Trophoblast cell (in vitro differentiated cells and primary cell): ENCODE measurements at regions not wholly inside any gene's neighbourhood (a gene's known extent, or its start where the extent isn't known, plus 50 kb on each side); places are given as distances from the start of the nearest gene placed in this dataset.

Experiments used
- DNase-seq, 2 donors: peaks; one replicate each; pipeline ENCODE4 v3.0.0-alpha.2; 2016
- H2AFZ ChIP-seq: 2 replicates; pipeline ENCODE4 v1.6.1; 2013; ENCODE audit warnings: low read length, moderate library complexity, mild to moderate bottlenecking; ENCODE audit not compliant: insufficient read depth, poor library complexity
- H2AK5ac ChIP-seq: 2 replicates; pipeline ENCODE4 v1.6.1; 2013; ENCODE audit warnings: mild to moderate bottlenecking, low read length
- H2BK120ac ChIP-seq: 2 replicates; pipeline ENCODE4 v1.6.1; 2013; ENCODE audit warnings: low read length, mild to moderate bottlenecking, moderate library complexity; ENCODE audit not compliant: insufficient read depth, poor library complexity
- H2BK12ac ChIP-seq: 2 replicates; pipeline ENCODE4 v1.6.1; 2013; ENCODE audit warnings: mild to moderate bottlenecking, low read length, moderate library complexity
- H2BK5ac ChIP-seq: 2 replicates; pipeline ENCODE4 v1.6.1; 2013; ENCODE audit warnings: low read length, low read depth, moderate library complexity, mild to moderate bottlenecking; ENCODE audit not compliant: poor library complexity
- H3K14ac ChIP-seq: 2 replicates; pipeline ENCODE4 v1.6.1; 2013; ENCODE audit warnings: mild to moderate bottlenecking, low read length
- H3K18ac ChIP-seq: 2 replicates; pipeline ENCODE4 v1.6.1; 2013; ENCODE audit warnings: mild to moderate bottlenecking, low read length
- H3K23ac ChIP-seq: 2 replicates; pipeline ENCODE4 v1.6.1; 2013; ENCODE audit warnings: low read length
- H3K27ac ChIP-seq: 2 replicates; pipeline ENCODE4 v1.5.1; 2013; ENCODE audit warnings: low read depth, mild to moderate bottlenecking, inconsistent platforms, low read length, moderate library complexity
- H3K27me3 ChIP-seq: 2 replicates; pipeline ENCODE4 v1.6.1; 2013; ENCODE audit warnings: inconsistent platforms, mild to moderate bottlenecking, low read length, moderate library complexity; ENCODE audit not compliant: insufficient read depth
- H3K36me3 ChIP-seq, 2 experiments: 1 replicate in 1 of 2; 2 replicates in 1 of 2; pipeline ENCODE4 v1.6.1; 2013; ENCODE audit warnings: low read length in 2 of 2, mild to moderate bottlenecking in 2 of 2, moderate library complexity in 1 of 2; ENCODE audit not compliant: insufficient read depth in 2 of 2, control insufficient read depth in 1 of 2
- H3K4ac ChIP-seq: 2 replicates; pipeline ENCODE4 v1.6.1; 2013; ENCODE audit warnings: low read depth, mild to moderate bottlenecking, low read length, moderate library complexity
- H3K4me1 ChIP-seq, 2 experiments: 1 replicate in 1 of 2; 2 replicates in 1 of 2; pipeline ENCODE4 v1.6.1; 2013; ENCODE audit warnings: low read length in 2 of 2, mild to moderate bottlenecking in 2 of 2, moderate library complexity in 1 of 2; ENCODE audit not compliant: insufficient read depth in 2 of 2, control insufficient read depth in 1 of 2
- H3K4me2 ChIP-seq: 2 replicates; pipeline ENCODE4 v1.6.1; 2013; ENCODE audit warnings: inconsistent platforms, mild to moderate bottlenecking, low read length, moderate library complexity
- H3K4me3 ChIP-seq: 2 replicates; pipeline ENCODE4 v1.5.1; 2013; ENCODE audit warnings: mild to moderate bottlenecking, low read depth, low read length, inconsistent platforms
- H3K79me1 ChIP-seq: one replicate; pipeline ENCODE4 v1.6.1; 2013; ENCODE audit warnings: low read length
- H3K79me2 ChIP-seq: 2 replicates; pipeline ENCODE4 v1.6.1; 2013; ENCODE audit warnings: low read length, mild to moderate bottlenecking; ENCODE audit not compliant: control insufficient read depth, insufficient read depth, poor library complexity
- H3K9ac ChIP-seq: 2 replicates; pipeline ENCODE4 v1.6.1; 2013; ENCODE audit warnings: mild to moderate bottlenecking, low read length
- H3K9me3 ChIP-seq: 2 replicates; pipeline ENCODE4 v1.6.1; 2013; ENCODE audit warnings: low read depth, mild to moderate bottlenecking, control low read depth, inconsistent platforms, low read length; ENCODE audit not compliant: insufficient read depth
- H4K12ac ChIP-seq: 2 replicates; pipeline ENCODE4 v1.6.1; 2013; ENCODE audit warnings: low read depth, mild to moderate bottlenecking, low read length, moderate library complexity
- H4K8ac ChIP-seq: 2 replicates; pipeline ENCODE4 v1.6.1; 2013; ENCODE audit warnings: low read depth, mild to moderate bottlenecking, low read length, moderate library complexity
- H4K91ac ChIP-seq: one replicate; pipeline ENCODE4 v1.6.1; 2013; ENCODE audit warnings: low read depth, mild to moderate bottlenecking, low read length, moderate library complexity
- WGBS: extraction: QIAGEN DNeasy Blood & Tissue Kit; methylation state at CpG from one replicate; pipeline ENCODE4 v1.1.7; 2013; ENCODE audit warnings: missing lambda C conversion rate; ENCODE audit not compliant: insufficient read length, insufficient coverage; ENCODE audit errors: extremely low coverage; 5-methylcytosine and 5-hydroxymethylcytosine counted together

DNA sequence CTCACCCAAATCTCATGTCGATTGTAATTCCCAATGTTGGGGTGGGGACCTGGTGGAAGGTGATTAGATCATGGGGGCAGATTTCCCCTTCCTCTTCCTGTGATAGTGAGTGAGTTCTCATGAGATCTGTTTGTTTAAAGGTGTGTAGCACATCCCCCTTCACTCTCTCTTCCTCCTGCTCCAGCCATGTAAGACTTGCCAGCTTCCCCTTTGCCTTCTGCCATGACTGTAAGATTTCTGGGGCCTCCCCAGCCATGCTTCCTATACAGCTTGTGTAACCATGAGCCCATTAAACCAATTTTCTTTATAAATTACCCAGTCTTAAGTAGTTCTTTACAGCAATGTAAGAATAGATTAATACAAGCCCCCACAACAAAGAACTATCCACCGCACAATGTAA is 109.9 kb upstream of the JAZF1 start:
- no peak overlapping the region for H2AK5ac ChIP-seq
- H3K9me3 ChIP-seq, result no peaks in the 10 kb centered on the region
- H4K8ac ChIP-seq, result no peak overlapping the region
- H2BK12ac ChIP-seq, result no peak overlapping the region
- no peak overlapping the region for H4K12ac ChIP-seq
- no peak overlapping the region for H3K9ac ChIP-seq
- H3K14ac ChIP-seq, result no peak overlapping the region
- H3K18ac ChIP-seq, result no peak overlapping the region
- H2BK120ac ChIP-seq, result no peak overlapping the region
- H3K4ac ChIP-seq, result no peak overlapping the region
- no peaks in the 10 kb centered on the region for H3K4me1 ChIP-seq
- no peaks in the 10 kb centered on the region for H3K36me3 ChIP-seq
- no peak overlapping the region for H4K91ac ChIP-seq
- no peak overlapping the region for H2AFZ ChIP-seq
- no peaks in the 10 kb centered on the region for H3K79me2 ChIP-seq
- H3K27ac ChIP-seq, result no peak overlapping the region
- H3K79me1 ChIP-seq, result no peaks in the 10 kb centered on the region
- H3K4me3 ChIP-seq, result no peak overlapping the region
- no peak overlapping the region for H3K23ac ChIP-seq
- DNase-seq, result no peak
- no peak overlapping the region for H2BK5ac ChIP-seq
- no CpG with 5 or more reads among the region's 2 CpGs for WGBS
- no peak overlapping the region for H3K4me2 ChIP-seq
- no peaks in the 10 kb centered on the region for H3K27me3 ChIP-seq

GRCh38 chr7:28291559-28291958 is 111.0 kb upstream of the JAZF1 start:
- no peak overlapping the region for H4K12ac ChIP-seq
- no peak overlapping the region for H4K8ac ChIP-seq
- H3K4me1 ChIP-seq, result no peaks in the 10 kb centered on the region
- H3K4me3 ChIP-seq, result no peak overlapping the region
- H3K9ac ChIP-seq, result no peak overlapping the region
- no peak overlapping the region for H2AFZ ChIP-seq
- H2BK120ac ChIP-seq, result no peak overlapping the region
- no peak for DNase-seq
- H3K14ac ChIP-seq, result no peak overlapping the region
- no peak overlapping the region for H2AK5ac ChIP-seq
- no peak overlapping the region for H3K23ac ChIP-seq
- no peak overlapping the region for H3K27ac ChIP-seq
- no peak overlapping the region for H3K4me2 ChIP-seq
- no peaks in the 10 kb centered on the region for H3K9me3 ChIP-seq
- no peak overlapping the region for H2BK12ac ChIP-seq
- H3K79me1 ChIP-seq, result no peaks in the 10 kb centered on the region
- H3K4ac ChIP-seq, result no peak overlapping the region
- no peaks in the 10 kb centered on the region for H3K36me3 ChIP-seq
- no peak overlapping the region for H3K18ac ChIP-seq
- no peaks in the 10 kb centered on the region for H3K79me2 ChIP-seq
- no peak overlapping the region for H2BK5ac ChIP-seq
- no peak overlapping the region for H4K91ac ChIP-seq
- no peaks in the 10 kb centered on the region for H3K27me3 ChIP-seq
- no CpG with 5 or more reads among the region's 4 CpGs for WGBS

DNA sequence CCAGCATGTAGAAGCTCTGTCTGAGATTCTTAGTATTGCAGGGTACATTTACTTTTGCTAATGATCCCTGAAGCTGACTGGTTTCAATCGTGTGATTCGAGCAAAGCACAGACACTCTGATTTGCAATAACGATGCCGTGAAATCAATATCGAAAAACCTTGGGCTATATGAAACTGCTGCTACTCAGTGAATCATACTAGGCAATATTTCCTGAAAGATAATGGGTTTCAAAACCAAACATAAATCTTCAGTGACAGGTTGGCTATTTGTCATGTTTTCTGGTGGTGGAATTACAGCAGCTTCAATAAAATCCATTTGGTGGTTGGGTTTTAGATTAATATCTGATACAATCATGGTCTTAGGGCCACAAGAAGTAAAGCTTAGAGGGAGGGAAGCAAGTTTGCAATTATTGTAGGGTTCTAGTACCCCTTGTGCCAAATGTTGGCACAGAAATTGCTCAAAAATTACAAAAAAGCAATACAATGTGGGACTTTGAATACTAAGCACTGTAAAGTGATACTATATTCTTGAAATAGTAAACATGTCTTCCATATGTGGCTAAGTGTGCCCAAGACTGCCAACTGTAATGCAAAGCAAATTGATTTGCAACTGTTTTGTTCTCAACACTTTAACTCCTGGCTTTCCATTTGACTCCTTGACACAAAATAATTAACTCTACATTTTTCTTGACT is 112.4 kb upstream of the JAZF1 start:
- Histone ChIP-seq H3K4me1 (no peaks in the 10 kb centered on the region), H3K14ac (no peak overlapping the region), H3K36me3 (no peaks in the 10 kb centered on the region), H3K79me2 (no peaks in the 10 kb centered on the region), H3K18ac (no peak overlapping the region), H3K27me3 (no peaks in the 10 kb centered on the region), H3K4ac (no peak overlapping the region), H2AFZ (no peak overlapping the region), H3K4me3 (no peak overlapping the region), H3K4me2 (no peak overlapping the region), H3K23ac (no peak overlapping the region), H4K8ac (no peak overlapping the region), H2BK5ac (no peak overlapping the region), H3K27ac (no peak overlapping the region), H4K12ac (no peak overlapping the region), H3K9me3 (no peaks in the 10 kb centered on the region), H3K9ac (no peak overlapping the region), H3K79me1 (no peaks in the 10 kb centered on the region), H2AK5ac (no peak overlapping the region), H2BK120ac (no peak overlapping the region), H4K91ac (no peak overlapping the region), H2BK12ac (no peak overlapping the region)
- no peak for DNase-seq
- WGBS, result no CpG with 5 or more reads among the region's 5 CpGs

- H3K14ac ChIP-seq, result no peak overlapping the region
- no peaks in the 10 kb centered on the region for H3K9me3 ChIP-seq
- H2AK5ac ChIP-seq, result no peak overlapping the region
- no peak overlapping the region for H4K91ac ChIP-seq
- H3K36me3 ChIP-seq, result no peaks in the 10 kb centered on the region
- no peak for DNase-seq
- no peak overlapping the region for H3K23ac ChIP-seq
- H3K9ac ChIP-seq, result no peak overlapping the region
- no peak overlapping the region for H3K4ac ChIP-seq
- no peak overlapping the region for H3K27ac ChIP-seq
- H3K4me1 ChIP-seq, result no peaks in the 10 kb centered on the region
- no peak overlapping the region for H2BK120ac ChIP-seq
- no CpG with 5 or more reads among the region's 1 CpG for WGBS
- no peak overlapping the region for H4K8ac ChIP-seq
- H2BK5ac ChIP-seq, result no peak overlapping the region
- no peak overlapping the region for H4K12ac ChIP-seq
- H3K18ac ChIP-seq, result no peak overlapping the region
- H3K79me1 ChIP-seq, result no peaks in the 10 kb centered on the region
- no peaks in the 10 kb centered on the region for H3K27me3 ChIP-seq
- H2BK12ac ChIP-seq, result no peak overlapping the region
- no peaks in the 10 kb centered on the region for H3K79me2 ChIP-seq
- H3K4me3 ChIP-seq, result no peak overlapping the region
- H3K4me2 ChIP-seq, result no peak overlapping the region
- no peak overlapping the region for H2AFZ ChIP-seq
Measured at GRCh38 chr7:28293527-28293835, 112.9 kb upstream of the JAZF1 start.
